HG03342 (cell line): ENCODE measurements at regions not wholly inside any gene's neighbourhood (a gene's known extent, or its start where the extent isn't known, plus 50 kb on each side); places are given as distances from the start of the nearest gene placed in this dataset.

Experiments used
- ATAC-seq: cut with Tn5 transposase; IDR thresholded peaks from one replicate; pipeline ENCODE4 v1.9.1; 2021; ENCODE audit warnings: mild to moderate bottlenecking, moderate library complexity; ENCODE audit not compliant: unreplicated experiment

DNA sequence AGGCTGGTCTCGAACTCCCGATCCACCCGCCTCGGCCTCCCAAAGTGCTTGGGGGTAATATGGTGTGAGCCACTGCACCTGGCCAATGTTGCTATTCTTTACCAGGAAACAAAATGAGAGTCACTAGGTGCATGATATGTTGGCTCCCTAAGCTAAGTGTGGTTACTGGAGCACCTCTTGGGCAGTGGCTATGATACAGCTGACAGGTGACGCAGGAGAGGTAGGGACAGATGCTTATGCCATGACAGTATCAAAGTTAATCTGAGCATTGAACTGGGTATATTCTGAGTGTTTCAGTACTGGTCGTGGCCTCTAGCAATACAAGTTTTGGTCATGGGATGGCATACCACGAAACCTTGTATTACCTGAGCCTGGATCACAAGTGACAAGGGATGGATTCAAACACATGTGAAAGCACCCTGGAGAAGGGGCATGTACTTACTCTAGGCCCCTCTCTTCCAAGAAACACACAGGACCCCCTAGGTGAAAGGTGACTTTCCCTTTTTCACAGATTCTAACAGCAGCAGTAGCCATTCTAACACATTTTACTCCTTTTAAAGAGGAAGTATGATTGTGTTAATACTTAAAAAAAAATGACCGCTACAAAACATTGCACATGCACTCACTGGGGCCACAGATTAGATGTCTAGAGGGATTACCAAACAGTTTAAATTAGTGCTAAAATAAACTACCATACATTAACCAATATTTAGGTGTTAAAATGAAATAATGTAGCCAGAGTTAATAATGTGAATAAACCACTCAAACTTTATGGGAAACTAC is 467.3 kb downstream of the SHQ1 start:
- no peak for ATAC-seq

DNA sequence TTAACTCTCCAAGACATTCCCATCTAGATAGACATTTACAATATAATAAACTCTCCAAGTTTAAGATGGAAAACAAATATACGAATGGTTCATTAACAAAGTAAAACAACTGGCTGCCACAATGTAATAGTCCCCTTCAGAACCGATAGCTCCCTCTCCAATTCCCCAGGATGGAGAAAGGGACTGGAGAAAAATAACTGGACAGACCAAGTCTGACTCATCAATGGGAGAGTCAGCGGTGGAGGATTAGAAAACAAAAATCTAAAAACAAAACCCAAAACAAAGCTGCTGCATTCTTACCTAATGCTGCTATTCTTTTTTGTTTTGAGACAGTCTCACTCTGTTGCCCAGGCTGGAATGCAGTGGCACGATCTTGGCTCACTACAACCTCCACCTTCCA is 468.1 kb downstream of the SHQ1 start:
- no peak for ATAC-seq

DNA sequence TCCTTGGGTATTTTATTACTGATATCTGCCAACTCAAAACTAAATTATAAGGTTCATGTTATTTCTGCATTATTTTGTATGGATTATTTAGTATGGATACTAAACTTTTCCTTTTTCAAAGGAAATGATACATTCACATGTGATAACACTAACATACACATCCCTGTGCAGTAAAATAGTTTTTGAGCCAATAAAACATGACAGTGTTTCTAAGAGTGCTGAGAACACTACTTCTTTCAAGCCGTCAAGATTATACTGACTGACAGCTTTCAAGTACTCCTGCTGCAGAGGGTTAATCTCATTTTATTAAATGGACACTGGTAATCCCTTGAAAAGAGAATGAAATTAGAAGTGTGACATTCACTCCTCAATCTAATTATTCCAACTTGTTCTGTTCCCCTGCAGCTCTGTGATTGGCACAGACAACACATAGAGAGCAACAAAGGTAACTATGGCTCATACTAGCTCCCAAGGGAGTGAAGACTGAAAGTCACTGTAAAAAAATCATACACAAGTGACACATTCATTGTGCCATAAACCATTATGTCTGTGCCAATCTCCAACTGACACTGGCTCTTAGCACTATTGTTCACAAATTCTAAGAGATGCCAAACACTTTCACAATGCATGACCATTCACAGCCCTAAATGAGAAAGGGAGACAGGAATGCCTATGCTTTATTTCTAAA is 468.6 kb downstream of the SHQ1 start:
- no peak for ATAC-seq

DNA sequence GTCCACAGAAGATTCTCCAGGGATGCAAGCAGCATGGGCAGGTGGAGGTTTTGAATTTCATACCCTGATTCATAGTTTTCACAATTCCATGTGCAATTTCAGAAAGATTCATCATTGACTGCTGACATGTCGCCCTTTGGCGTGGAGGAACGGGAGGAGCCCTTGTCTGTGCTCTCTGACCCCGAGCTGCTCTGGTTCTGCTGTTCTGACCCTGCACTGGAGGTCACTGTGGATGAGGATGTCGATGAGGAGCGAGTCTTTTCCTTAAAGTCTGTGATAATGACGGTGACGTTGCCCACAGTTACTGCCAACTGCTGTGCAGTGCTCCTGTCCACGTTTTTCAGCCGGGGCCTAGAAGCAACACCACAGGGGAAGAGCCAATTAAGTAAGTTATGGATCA is 470.0 kb downstream of the SHQ1 start:
- ATAC-seq: no peak

DNA sequence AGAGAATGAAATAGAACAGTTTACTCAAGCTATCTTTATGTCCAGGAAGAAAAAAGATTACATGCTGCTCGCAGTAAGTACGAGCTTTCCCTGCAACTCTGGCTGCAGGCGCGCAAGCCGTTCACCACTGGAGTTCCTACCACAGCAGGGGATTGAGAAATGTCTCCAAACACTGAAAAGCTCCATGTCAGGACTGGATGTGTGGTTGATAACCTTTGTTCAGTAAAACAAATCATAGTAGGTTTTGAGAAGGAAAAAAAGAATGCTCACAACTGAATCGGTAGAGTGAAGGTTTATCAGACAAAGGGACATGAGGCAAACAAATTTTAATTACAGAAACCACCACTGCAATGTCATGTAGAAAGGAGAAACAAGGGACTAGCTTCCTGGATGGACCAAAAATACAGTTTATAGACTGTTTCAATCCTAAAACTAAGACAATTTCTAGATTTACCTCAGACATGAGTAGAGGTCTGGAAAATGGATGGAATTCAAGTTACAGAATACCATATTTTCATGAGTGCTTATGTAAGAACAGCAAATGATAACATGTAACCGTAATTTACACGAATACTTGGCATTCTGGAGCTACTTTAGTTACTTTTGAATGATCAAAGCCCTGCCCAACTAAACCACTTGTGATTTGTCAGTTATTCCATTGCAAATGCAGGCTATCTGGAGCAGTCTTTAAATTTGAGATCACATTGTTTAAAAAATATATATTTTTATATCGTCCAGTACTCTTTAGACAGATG is 471.1 kb downstream of the SHQ1 start:
- ATAC-seq: no peak

DNA sequence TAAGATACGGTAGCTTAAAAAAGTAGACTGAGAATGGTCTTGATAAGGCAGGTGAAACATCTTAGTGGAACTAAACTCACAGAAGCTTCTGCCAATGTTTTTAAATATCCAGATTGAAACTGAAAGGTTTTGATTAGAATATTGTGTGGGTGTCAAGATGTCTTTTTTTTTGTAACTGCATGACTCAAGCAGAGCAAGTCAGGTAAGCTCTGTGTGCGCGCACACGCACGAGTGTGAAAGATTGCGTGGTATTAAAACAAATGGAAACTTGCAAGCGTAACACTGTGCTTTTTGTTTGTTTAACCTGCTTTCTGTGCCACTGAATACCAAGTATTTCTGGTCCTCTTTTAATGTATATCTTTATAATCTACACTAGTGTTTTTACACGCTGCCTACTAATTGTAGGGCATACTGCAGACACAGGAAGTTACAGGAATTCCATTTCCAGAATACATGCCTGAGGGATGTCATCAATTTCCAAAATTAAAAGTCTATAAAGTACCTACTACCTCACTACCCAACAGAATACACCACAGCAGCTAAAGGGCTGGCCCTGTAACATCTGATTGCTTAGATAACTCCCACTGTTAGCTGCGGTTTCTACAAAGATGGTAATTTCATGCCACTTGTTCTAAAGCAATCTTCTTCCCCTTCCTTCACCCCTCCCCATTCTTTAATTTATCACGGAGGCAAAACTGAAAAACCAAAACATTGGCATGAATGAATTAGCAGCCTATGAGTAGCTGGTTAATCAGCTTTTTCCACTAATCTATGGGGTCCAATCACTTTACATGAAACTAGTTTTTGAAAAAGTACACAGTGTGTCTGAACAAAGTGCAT is 472.8 kb downstream of the SHQ1 start:
- peak; percentile 61 for ATAC-seq

DNA sequence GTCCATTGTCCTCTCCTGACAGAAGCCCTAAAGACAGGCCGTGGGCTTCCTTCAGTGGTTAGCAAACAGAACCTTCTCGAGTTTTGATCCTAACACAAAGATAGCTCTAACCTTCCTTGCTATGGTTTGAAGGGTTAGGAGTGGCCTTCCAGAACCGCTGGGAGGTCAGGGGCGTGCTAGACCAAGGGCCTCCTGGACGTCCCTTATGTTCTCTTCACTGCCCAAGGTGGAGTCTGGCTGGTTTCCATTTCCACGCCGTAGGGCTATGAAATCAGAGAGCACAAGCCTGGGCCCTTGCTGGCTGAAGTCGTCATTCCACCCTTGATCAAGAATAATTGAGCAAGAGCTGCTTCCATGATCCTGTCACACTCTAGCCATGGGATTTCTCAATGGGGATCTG is 475.1 kb downstream of the SHQ1 start:
- no peak for ATAC-seq

DNA sequence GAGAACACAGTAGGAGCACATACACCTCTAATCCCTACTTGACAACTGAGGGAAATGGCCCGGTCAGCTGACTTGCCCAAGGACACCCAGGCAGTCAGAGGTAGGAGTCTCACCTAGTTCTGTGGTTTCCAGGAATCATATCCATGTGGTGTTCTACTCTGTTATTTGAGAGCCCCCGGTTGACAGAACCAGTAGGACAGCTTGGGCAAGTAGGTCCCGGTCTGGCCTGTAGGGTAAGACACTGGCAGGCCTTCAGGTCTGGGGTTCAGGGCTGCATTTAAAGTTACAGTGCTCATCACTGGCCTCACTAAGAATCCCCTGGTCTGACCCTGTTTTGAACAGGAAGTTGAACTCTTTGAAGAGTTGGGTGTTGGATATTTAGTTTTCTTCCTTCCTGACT is 476.1 kb downstream of the SHQ1 start:
- ATAC-seq: no peak

DNA sequence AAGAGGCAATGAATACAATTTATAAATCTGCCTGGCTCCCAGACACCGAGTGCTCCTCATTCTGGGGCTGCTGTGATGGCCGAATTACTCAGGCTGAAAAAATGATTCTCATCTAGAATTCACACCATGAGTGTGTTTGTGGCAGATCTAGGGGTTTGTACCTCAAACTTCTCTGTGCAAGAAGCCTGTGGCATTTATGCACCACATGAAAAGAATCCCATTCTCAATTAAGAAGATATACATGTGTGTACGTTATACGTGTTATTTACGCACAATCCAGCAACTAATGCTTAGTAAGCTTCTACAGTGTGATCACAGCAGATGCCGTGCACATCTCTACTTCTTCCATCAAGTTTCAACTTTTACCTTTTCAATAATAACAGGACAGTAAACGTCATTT is 476.8 kb downstream of the SHQ1 start:
- no peak for ATAC-seq

DNA sequence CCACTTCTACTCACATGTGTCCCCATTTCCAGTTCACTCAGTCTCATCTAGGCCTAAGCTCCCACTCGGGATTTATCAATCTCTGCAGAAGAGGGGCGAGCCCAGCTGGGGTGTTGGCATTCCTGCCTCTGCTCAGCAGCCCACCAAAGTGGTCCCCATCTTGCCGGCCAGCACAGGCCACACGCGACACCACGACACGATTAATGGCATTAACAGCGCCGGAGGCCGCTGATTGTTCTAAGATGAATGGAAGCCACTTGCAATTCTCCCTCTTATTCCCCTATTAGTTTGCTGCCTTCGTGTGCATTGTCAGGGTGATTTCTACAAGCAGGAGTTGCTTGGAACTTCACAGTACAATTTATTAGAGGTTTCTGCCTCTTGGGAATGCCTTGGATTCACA is 477.3 kb downstream of the SHQ1 start:
- ATAC-seq: no peak

DNA sequence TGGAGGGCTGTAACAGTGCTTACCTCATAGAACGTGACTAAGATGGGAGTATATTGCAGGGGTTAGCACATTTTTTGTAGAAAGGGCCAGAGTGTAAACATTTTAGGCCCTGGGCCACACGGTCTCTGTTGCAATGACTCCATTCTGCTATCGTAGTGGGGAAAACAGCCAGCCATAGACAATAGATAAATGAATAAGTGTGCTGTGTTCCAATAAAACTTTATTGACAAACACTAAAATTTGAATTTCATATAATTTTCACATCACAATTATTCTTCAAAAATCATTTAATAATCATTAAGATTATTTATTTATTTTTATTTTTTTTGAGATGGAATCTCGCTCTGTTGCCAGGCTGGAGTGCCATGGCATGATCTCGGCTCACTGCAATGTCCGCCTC is 478.6 kb downstream of the SHQ1 start:
- no peak for ATAC-seq

DNA sequence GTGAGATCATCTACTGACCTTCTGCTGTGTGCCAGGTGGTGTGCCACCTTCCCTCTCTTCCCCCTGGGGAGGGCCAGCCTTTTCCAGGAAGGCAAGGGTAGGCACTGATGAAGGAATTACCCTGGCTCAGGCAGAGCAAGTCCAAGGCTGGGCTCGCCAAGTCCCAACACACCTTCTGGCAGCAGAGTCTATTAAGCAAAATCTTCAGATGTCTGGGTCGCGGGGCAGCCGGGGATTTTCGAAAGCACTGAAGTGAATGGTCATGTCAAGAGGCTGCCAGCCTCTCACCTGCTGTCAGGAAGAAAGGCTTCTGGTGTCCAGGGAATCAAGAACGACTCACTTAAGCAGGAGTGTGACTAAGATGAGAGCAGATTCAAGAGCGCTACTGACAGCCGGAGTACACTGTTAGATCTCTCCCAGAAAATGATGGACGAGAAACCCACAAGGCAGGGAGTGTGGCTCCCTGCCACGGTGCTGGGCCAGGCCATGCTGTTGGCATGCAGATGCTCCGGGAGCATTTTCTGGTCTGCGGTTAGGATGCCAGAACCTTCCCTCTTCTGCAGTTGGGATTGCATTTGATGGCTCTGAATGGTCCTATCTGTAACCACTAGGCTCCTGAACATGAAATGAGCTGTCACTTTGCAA is 479.8 kb downstream of the SHQ1 start:
- ATAC-seq: no peak

DNA sequence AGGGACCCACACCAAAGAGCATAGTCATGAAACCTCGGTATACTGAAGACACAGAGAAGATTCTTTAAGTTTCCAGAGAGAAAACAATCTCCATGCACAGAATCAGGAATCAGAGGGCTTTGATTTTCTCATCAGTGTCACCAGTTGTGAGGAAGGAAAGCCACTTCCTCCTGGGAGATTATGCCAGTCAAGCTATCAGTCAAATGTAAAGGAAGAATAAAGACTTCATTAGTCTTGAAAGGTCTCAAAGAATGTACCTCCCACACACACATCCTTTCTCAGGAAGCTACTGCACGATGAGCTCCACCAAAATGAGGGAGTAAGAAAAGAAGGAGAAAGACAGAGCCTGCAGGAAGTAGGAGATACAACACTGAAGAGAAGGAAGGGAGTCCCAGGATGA is 486.3 kb downstream of the SHQ1 start:
- no peak for ATAC-seq

DNA sequence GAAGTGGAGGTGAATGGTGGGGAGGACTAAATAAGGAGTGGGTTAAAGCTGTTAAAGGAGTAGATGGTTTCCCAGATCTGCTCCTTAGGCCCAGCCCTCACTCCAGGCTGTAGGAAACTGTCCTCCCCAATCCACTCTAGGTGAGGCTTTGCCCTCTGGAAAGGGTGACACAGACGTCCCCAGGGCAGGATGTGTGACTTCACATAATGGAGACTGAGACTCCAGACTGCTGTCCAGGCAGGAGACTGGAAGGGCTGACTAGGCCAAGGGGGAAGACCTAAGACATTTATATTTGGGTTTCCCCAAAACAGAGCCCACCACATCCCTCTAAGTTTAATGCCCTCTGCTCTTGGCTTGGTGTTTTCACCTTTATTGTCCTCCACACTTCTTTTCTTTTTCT is 488.5 kb downstream of the SHQ1 start:
- ATAC-seq: no peak

DNA sequence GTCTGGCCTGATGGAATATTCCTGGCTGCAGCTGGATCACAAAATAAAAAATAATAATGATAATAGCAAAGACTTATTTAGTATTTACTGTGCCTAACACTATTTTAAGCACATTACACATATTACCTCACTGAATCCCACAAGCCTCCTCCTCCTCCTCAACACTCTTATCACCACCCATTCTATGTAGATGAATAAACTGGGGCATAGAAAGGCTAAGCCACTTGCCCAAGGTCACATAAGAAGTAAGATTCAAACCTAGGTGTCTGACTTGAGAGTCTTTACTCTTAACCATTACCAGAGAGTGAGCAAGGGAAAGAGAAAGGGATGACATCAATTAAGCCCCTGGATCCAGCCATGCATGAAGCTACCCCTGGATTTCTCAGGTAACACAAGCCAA is 493.1 kb downstream of the SHQ1 start:
- no peak for ATAC-seq

DNA sequence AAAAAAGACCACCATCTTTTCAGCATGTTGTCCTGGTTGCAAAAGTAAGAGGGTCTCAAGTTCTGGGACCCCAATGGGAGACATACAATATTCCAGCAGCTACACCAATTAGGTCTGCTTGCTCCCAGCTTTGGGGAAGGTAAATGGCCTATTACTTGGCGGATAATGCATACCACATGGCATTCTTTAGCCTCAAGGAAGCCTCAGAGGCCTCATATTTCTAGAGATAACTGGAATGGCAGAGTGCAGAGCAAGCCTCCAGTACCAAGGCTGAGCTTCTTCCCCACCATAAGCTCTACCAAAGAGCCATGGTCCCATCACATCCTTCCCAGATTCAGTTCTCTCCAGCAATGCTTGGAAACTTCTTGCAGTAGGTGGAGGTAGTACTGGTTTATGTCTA is 493.8 kb downstream of the SHQ1 start:
- no peak for ATAC-seq

DNA sequence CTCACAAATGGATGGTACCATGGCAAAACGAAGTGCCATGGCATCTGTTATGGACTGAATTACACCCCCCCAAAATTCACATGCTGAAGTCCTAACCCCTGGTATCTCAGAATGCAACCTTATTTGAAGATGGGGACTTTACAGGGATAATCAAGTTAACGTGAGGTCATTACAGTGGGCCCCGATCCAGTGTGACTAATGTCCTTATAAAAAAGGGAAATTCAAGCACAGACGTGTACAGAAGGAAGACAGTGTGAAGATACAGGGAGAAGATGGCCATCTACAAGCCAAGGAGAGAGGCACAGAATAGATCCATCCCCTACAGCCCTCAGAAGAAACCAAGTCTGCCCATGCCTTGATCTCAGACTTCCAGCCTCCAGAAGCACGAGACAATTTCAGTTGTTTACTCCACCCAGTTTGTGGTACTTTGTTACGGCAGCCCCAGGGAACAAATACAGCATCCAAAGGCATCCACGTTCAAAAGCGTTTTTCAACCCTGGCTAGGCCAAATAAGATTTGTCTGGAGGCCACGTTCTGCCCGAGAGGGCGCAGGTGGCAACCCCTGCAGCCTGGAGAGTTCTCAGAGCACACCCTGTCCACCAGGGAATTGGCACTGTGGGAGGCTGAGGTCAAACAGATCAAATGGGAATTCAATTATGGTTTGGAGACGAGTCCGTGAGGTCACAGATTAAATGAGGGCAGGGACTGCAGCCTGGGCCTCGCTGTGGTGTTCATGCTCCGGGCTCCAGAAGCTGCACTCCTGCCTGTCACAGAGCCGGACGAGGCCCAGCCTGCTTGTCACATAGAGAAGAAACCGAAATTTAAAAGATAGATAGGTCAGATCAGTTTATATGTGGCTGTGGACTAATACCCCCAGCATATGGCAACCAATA is 494.8 kb downstream of the SHQ1 start:
- ATAC-seq: no peak

DNA sequence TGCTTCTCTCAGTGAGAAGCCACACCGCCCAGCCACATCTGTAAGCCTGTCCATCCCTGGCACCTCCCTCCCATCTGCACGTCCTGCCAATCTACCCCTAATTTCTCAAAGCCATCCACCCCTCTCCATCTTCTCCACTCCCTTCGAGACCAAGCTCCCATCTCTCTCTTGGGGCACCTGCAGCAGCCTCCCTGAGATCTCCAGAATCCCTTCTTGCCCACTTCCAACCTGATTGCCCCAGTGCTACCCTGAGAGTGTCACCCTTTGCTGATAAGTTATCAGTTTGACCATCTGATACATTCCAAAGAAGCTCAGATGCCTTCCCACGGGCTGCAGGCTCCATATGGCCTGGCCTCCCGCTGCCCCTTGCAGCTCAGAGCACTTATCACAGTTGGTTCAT is 496.1 kb downstream of the SHQ1 start:
- ATAC-seq: no peak

DNA sequence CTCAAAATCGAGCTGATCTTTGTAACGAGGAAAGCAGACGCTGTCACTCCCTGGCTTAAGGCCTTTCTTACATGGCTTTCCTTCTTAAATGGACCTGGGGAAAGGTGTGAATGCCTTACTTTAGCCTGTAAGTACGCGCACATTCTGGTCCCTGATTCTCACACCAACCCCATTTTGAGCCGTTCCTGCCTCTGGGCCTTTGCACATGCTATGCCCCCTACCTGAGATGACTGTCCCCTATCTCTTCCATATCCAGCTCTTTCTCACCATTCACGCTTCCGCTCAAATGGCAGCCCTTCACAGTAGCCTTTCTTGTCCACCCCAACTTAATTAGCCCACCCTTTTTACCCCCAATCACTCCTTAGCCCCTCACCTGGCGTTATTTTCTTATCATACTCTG is 496.7 kb downstream of the SHQ1 start:
- ATAC-seq: no peak
